ENCODE measurements at regions not wholly inside any gene's neighbourhood (a gene's known extent, or its start where the extent isn't known, plus 50 kb on each side); places are given as distances from the start of the nearest gene placed in this dataset.

GRCh38 chr4:154014407-154015321, 225.8 kb upstream of the SFRP2 start:
- H3K4me3 ChIP-seq (ENCODE audit: low read depth, poor library complexity, severe bottlenecking) = no peak overlapping the region
- TF ChIP-seq CTCF (IDR thresholded peaks at IDR 0.05) (no peak), POLR2A (IDR thresholded peaks at IDR 0.05) (no peak)
- intact Hi-C loops (cut with DNase I; ENCODE audit: low total_unique reads) = no loop called here
- WGBS, 2 donors = 41 to 47% methylated on average over 7 of the region's 7 CpGs
- no peak for DNase-seq (ENCODE audit: low spot score in 2 of 2)

GRCh38 chr4:154013576-154013975, 224.7 kb upstream of the SFRP2 start:
- no peak for DNase-seq (ENCODE audit: low spot score in 2 of 2)
- TF ChIP-seq CTCF (IDR thresholded peaks at IDR 0.05) (no peak), POLR2A (IDR thresholded peaks at IDR 0.05) (no peak)
- intact Hi-C loops (cut with DNase I; ENCODE audit: low total_unique reads) = no loop called here
- H3K4me3 ChIP-seq (ENCODE audit: low read depth, poor library complexity, severe bottlenecking) = no peak overlapping the region

- intact Hi-C loops (cut with DNase I; ENCODE audit: low total_unique reads) = no loop called here
- DNase-seq (ENCODE audit: low spot score in 2 of 2) = peak in 1 of 2 donors; percentile 42
- no peak overlapping the region for H3K4me3 ChIP-seq (ENCODE audit: low read depth, poor library complexity, severe bottlenecking)
- TF ChIP-seq POLR2A (IDR thresholded peaks at IDR 0.05) = no peak
- no peak for TF ChIP-seq CTCF (IDR thresholded peaks at IDR 0.05)
- WGBS, 2 donors = 60 to 64% methylated on average over 7 of the region's 7 CpGs
Measured at GRCh38 chr4:154010371-154010770, 221.5 kb upstream of the SFRP2 start.

GRCh38 chr4:154009788-154010187, 220.9 kb upstream of the SFRP2 start:
- intact Hi-C loops (cut with DNase I; ENCODE audit: low total_unique reads) = no loop called here
- H3K4me3 ChIP-seq (ENCODE audit: low read depth, poor library complexity, severe bottlenecking) = no peak overlapping the region
- no peak for DNase-seq (ENCODE audit: low spot score in 2 of 2)
- TF ChIP-seq CTCF (IDR thresholded peaks at IDR 0.05) (no peak), POLR2A (IDR thresholded peaks at IDR 0.05) (no peak)
- 43 to 56% methylated on average over 6 of the region's 6 CpGs for whole genome bisulfite sequencing, 2 donors

- no peak for TF ChIP-seq CTCF (IDR thresholded peaks at IDR 0.05)
- TF ChIP-seq POLR2A (IDR thresholded peaks at IDR 0.05) = no peak
- 64 to 67% methylated on average over 2 of the region's 2 CpGs for WGBS, 2 donors
- no peak overlapping the region for H3K4me3 ChIP-seq (ENCODE audit: low read depth, poor library complexity, severe bottlenecking)
- no peak for DNase-seq (ENCODE audit: low spot score in 2 of 2)
- intact Hi-C loops (cut with DNase I; ENCODE audit: low total_unique reads) = no loop called here
Measured at GRCh38 chr4:154009191-154009590, 220.3 kb upstream of the SFRP2 start.

GRCh38 chr4:154005171-154005520, 216.3 kb upstream of the SFRP2 start:
- TF ChIP-seq CTCF (IDR thresholded peaks at IDR 0.05) (no peak), POLR2A (IDR thresholded peaks at IDR 0.05) (no peak)
- H3K4me3 ChIP-seq (ENCODE audit: low read depth, poor library complexity, severe bottlenecking) = no peak overlapping the region
- no peak for DNase-seq (ENCODE audit: low spot score in 2 of 2)
- WGBS, 2 donors = 65 to 66% methylated on average over 5 of the region's 5 CpGs
- intact Hi-C loops (cut with DNase I; ENCODE audit: low total_unique reads) = no loop called here

Measured in lower leg skin (tissue), 4 donors.